HEK293 (cell line): ENCODE measurements at regions not wholly inside any gene's neighbourhood (a gene's known extent, or its start where the extent isn't known, plus 50 kb on each side); places are given as distances from the start of the nearest gene placed in this dataset.

Experiments
- CTCF ChIA-PET: fragments of 350-600 bp; formaldehyde crosslinking; extraction: SDS; loops from one replicate; lab custom pipeline; 2021; ENCODE audit warnings: antibody characterized with exemption; lab: Yijun Ruan, JAX
- POLR2A ChIA-PET: fragments of 300-600 bp; formaldehyde crosslinking; extraction: SDS; loops from one replicate; lab custom pipeline; 2020; ENCODE audit warnings: antibody characterized with exemption, inconsistent platforms; lab: Yijun Ruan, JAX
- H3K27ac ChIP-seq: fragments of 200-500 bp; sonication (Bioruptor generic); 2 replicates; pipeline ENCODE4 v1.5.1; 2014; ENCODE audit warnings: low read depth, low read length, control low read depth, inconsistent platforms; ENCODE audit errors: extremely low read depth
- H3K36me3 ChIP-seq, 2 experiments: fragments of 200-500 bp in 1 of 2; sonication (Bioruptor generic) in 1 of 2; 1 replicate in 1 of 2; 2 replicates in 1 of 2; pipeline ENCODE4 v1.5.1; 2014 to 2017; ENCODE audit warnings: inconsistent platforms in 2 of 2, low read length in 2 of 2; ENCODE audit not compliant: control insufficient read depth in 2 of 2, insufficient read depth in 1 of 2
- H3K4me1 ChIP-seq: fragments of 200-500 bp; sonication (Bioruptor generic); 2 replicates; pipeline ENCODE4 v1.5.1; 2014; ENCODE audit warnings: mild to moderate bottlenecking, low read length, inconsistent platforms; ENCODE audit not compliant: control insufficient read depth, insufficient read depth
- H3K4me3 ChIP-seq: 2 replicates; pipeline ENCODE4 v1.5.1; 2011; ENCODE audit warnings: low read depth, mild to moderate bottlenecking, control low read depth, low read length, moderate library complexity
- H3K9me3 ChIP-seq: fragments of 200-500 bp; sonication (Bioruptor generic); 2 replicates; pipeline ENCODE4 v1.5.1; 2014; ENCODE audit warnings: low read depth, low read length, inconsistent platforms; ENCODE audit not compliant: control insufficient read depth, insufficient read depth
- GLIS1 ChIP-seq: fragments of 450-650 bp; formaldehyde crosslinking; IDR thresholded peaks from 2 replicates; pipeline ENCODE4 v1.5.1; 2016; ENCODE audit warnings: missing biosample characterization, missing genetic modification characterization
- GLIS2 ChIP-seq: fragments of 450-650 bp; formaldehyde crosslinking; IDR thresholded peaks from 2 replicates; pipeline ENCODE4 v1.5.1; 2016; ENCODE audit warnings: missing biosample characterization, missing genetic modification characterization
- HIC1 ChIP-seq: fragments of 450-650 bp; formaldehyde crosslinking; IDR thresholded peaks from 2 replicates; pipeline ENCODE4 v1.5.1; 2016; ENCODE audit warnings: missing biosample characterization, missing genetic modification characterization
- PATZ1 ChIP-seq: fragments of 450-650 bp; formaldehyde crosslinking; IDR thresholded peaks from 2 replicates; pipeline ENCODE4 v1.5.1; 2016; ENCODE audit warnings: missing biosample characterization, missing genetic modification characterization
- YY2 ChIP-seq: fragments of 450-650 bp; formaldehyde crosslinking; IDR thresholded peaks from 2 replicates; pipeline ENCODE4 v1.5.1; 2016; ENCODE audit warnings: missing biosample characterization, missing genetic modification characterization
- ZBTB20 ChIP-seq: fragments of 450-650 bp; formaldehyde crosslinking; IDR thresholded peaks from 2 replicates; pipeline ENCODE4 v1.5.1; 2016; ENCODE audit warnings: missing biosample characterization, missing genetic modification characterization
- ZFP69B ChIP-seq: fragments of 450-650 bp; formaldehyde crosslinking; IDR thresholded peaks from 2 replicates; pipeline ENCODE4 v1.5.1; 2016; ENCODE audit warnings: missing biosample characterization, missing genetic modification characterization
- ZIC2 ChIP-seq: fragments of 450-650 bp; formaldehyde crosslinking; IDR thresholded peaks from 2 replicates; pipeline ENCODE4 v1.5.1; 2016; ENCODE audit warnings: missing biosample characterization, missing genetic modification characterization
- ZNF223 ChIP-seq: fragments of 450-650 bp; formaldehyde crosslinking; IDR thresholded peaks from 2 replicates; pipeline ENCODE4 v1.5.1; 2016; ENCODE audit warnings: missing biosample characterization, missing genetic modification characterization
- ZNF366 ChIP-seq: fragments of 450-650 bp; formaldehyde crosslinking; conservative IDR thresholded peaks from 2 replicates; pipeline ENCODE4 v1.5.1; 2016; ENCODE audit warnings: missing biosample characterization, missing genetic modification characterization
- ZNF398 ChIP-seq: fragments of 450-650 bp; formaldehyde crosslinking; IDR thresholded peaks from 2 replicates; pipeline ENCODE4 v1.5.1; 2017; ENCODE audit warnings: missing biosample characterization, missing genetic modification characterization
- ZNF423 ChIP-seq: fragments of 450-650 bp; formaldehyde crosslinking; IDR thresholded peaks from 2 replicates; pipeline ENCODE4 v1.5.1; 2016; ENCODE audit warnings: missing biosample characterization, missing genetic modification characterization
- ZNF600 ChIP-seq: fragments of 450-650 bp; formaldehyde crosslinking; IDR thresholded peaks from 2 replicates; pipeline ENCODE4 v1.5.1; 2016; ENCODE audit warnings: missing biosample characterization, missing genetic modification characterization
- ZNF623 ChIP-seq: fragments of 450-650 bp; formaldehyde crosslinking; IDR thresholded peaks from 2 replicates; pipeline ENCODE4 v1.5.1; 2016; ENCODE audit warnings: missing biosample characterization, missing genetic modification characterization
- ZNF660 ChIP-seq: fragments of 450-650 bp; IDR thresholded peaks from 2 replicates; pipeline ENCODE4 v1.5.1; 2018; ENCODE audit warnings: missing biosample characterization, mild to moderate bottlenecking, missing genetic modification characterization
- ZSCAN5A ChIP-seq: fragments of 450-650 bp; formaldehyde crosslinking; IDR thresholded peaks from 2 replicates; pipeline ENCODE4 v1.5.1; 2016; ENCODE audit warnings: missing biosample characterization, missing genetic modification characterization

GRCh38 chr1:25022361-25023189 is 92.5 kb upstream of the RUNX3 start:
- no peaks in the 10 kb centered on the region for H3K9me3 ChIP-seq
- ChIA-PET POLR2A (interaction anchor here (0.6 to 0.7 kb wide), 2 partner anchors 111 to 339 kb away, joined by 4 to 5 read pairs; no protein-coding TSS in a partner anchor), CTCF (interaction anchor here (0.6 to 2.1 kb wide), 4 partner anchors 12 to 883 kb away, joined by 3 to 10 read pairs (median 4); no protein-coding TSS in a partner anchor)
- TF ChIP-seq ZFP69B (no peak), ZNF623 (peak; percentile 76), ZNF600 (tag by site-specific recombination) (peak; percentile 32; the same call in 1 of the 2 replicates), ZNF366 (tag by site-specific recombination) (peak; percentile 66), ZBTB20 (tag by site-specific recombination) (no peak), GLIS2 (tag by site-specific recombination) (peak; percentile 69), YY2 (no peak), ZIC2 (peak; percentile 100), ZNF398 (peak; percentile 59), HIC1 (tag by site-specific recombination) (peak; percentile 59), ZSCAN5A (no peak), PATZ1 (tag by site-specific recombination) (peak; percentile 53), GLIS1 (tag by site-specific recombination) (peak; percentile 99), ZNF423 (tag by site-specific recombination) (peak; percentile 60; the same call in 1 of the 2 replicates), ZNF223 (tag by site-specific recombination) (peak; percentile 75; the same call in 1 of the 2 replicates), ZNF660 (tag by site-specific recombination) (peak; percentile 51; the same call in 1 of the 2 replicates)
- H3K4me1 ChIP-seq: no peaks in the 10 kb centered on the region; the same call in 1 of the 2 replicates
- peak overlapping the region; percentile 51; the same call in 1 of the 2 replicates for H3K27ac ChIP-seq
- no peak overlapping the region for H3K4me3 ChIP-seq
- H3K36me3 ChIP-seq: no peaks in the 10 kb centered on the region
